ENCODE measurements at regions not wholly inside any gene's neighbourhood (a gene's known extent, or its start where the extent isn't known, plus 50 kb on each side); places are given as distances from the start of the nearest gene placed in this dataset.

- no peak for TF ChIP-seq RAD51 (IDR thresholded peaks at IDR 0.05)
- no peak for TF ChIP-seq PAX5 (IDR thresholded peaks at IDR 0.05; ENCODE audit: borderline replicate concordance, low read depth, low read length)
- no peak for TF ChIP-seq SMC3 (IDR thresholded peaks at IDR 0.05; ENCODE audit: borderline replicate concordance, low read length)
Measured at GRCh38 chr14:87060405-87060804, 932.6 kb downstream of the GALC start (continued).

DNA sequence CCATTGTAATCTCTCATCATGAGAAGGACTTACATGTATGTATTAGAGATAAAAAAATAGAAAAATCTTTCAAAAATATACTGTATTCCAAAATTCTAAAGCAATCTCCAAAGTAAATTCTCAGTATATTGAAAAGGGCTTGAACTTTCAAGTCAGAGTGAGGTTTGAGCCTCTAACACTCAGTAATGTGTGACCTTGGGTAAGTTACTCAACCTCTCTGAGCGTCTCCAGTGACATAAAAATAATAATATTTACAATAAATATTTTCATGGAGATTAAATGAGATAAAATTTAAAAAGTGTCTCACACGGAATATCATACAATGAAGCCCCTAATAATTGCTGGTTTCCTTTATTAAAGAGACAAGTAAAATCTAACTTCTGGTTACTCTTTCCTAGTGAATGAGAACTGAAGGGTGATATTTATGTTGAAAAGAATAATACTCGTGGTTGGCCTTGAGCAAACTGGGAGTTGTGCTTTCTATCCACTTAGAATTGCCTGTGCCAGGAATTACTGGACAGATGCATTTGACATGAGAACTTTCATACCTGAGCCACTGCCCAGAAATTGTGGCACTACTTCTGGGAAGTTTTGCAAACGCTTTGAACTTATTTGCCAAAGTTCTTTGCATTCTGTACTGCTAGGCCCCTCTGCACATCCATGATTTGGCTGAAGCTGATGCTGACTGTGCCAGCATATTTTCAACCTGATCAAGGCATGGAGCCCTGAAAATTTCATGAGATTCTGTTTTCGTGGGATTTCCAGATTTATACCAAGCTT, 933.7 kb downstream of the GALC start:
- CTCF ChIA-PET, result no interaction called here
- no TSS peak for BruUV-seq (replicated peaks)
- Histone ChIP-seq H3K27ac (ENCODE audit: control insufficient read depth, insufficient read depth) (no peak overlapping the region), H3K4me3 (no peak overlapping the region), H3K4me1 (ENCODE audit: control insufficient read depth, insufficient read depth, low read length) (no peaks in the 10 kb centered on the region), H3K36me3 (ENCODE audit: control insufficient read depth in 2 of 2, insufficient read depth in 2 of 2, low read length in 1 of 2) (no peaks in the 10 kb centered on the region), H3K79me2 (ENCODE audit: control insufficient read depth, insufficient read depth, low read length) (no peaks in the 10 kb centered on the region), H4K20me1 (ENCODE audit: control insufficient read depth, insufficient read depth) (no peaks in the 10 kb centered on the region), H3K27me3 (replicated peaks in 1 of 2; ENCODE audit: control insufficient read depth in 2 of 2, insufficient read depth in 2 of 2, low read length in 1 of 2) (no peaks in the 10 kb centered on the region), H3K4me2 (ENCODE audit: control insufficient read depth, insufficient read depth) (no peak overlapping the region), H2AFZ (ENCODE audit: control insufficient read depth, low read depth, low read length) (no peak overlapping the region), H3K9me3 (replicated peaks; ENCODE audit: control insufficient read depth, insufficient read depth, low read length) (no peaks in the 10 kb centered on the region), H3K9ac (ENCODE audit: control insufficient read depth, insufficient read depth, low read length) (no peak overlapping the region)
- DNase-seq (ENCODE audit: low read depth, low spot score) (no peak), FAIRE-seq (no peak), ATAC-seq (no peak)
- SMC1A ChIA-PET (ENCODE audit: uncharacterized antibody, unreplicated experiment), result no interaction called here
- POLR2A ChIA-PET, result no interaction called here
- intact Hi-C loops (cut with micrococcal nuclease; ENCODE audit: unreplicated experiment) (no loop called here), in situ Hi-C loops (cut with MboI) (no loop called here)
- WGBS (ENCODE audit: insufficient coverage, insufficient replicate concordance, low lambda C conversion rate, missing lambda C conversion rate), result 0% methylated on average over 5 of the region's 5 CpGs
- TF ChIP-seq, protein P1, sequence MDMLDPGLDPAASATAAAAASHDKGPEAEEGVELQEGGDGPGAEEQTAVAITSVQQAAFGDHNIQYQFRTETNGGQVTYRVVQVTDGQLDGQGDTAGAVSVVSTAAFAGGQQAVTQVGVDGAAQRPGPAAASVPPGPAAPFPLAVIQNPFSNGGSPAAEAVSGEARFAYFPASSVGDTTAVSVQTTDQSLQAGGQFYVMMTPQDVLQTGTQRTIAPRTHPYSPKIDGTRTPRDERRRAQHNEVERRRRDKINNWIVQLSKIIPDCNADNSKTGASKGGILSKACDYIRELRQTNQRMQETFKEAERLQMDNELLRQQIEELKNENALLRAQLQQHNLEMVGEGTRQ (IDR thresholded peaks at IDR 0.05; ENCODE audit: borderline replicate concordance, low read depth, low read length), result no peak
- TF ChIP-seq CHD4 (IDR thresholded peaks at IDR 0.05), result no peak
- RAD21 ChIA-PET (ENCODE audit: unreplicated experiment), result no interaction called here

GRCh38 chr14:87055007-87055406, 938.0 kb downstream of the GALC start:
- SMC1A ChIA-PET (ENCODE audit: uncharacterized antibody, unreplicated experiment), result interaction anchor here (0.9 kb wide), 1 partner anchor 13 kb away, joined by 3 read pairs; no protein-coding TSS in a partner anchor
- Histone ChIP-seq H3K4me2 (ENCODE audit: control insufficient read depth, insufficient read depth) (no peak overlapping the region), H2AFZ (ENCODE audit: control insufficient read depth, low read depth, low read length) (no peak overlapping the region), H4K20me1 (ENCODE audit: control insufficient read depth, insufficient read depth) (no peaks in the 10 kb centered on the region), H3K79me2 (ENCODE audit: control insufficient read depth, insufficient read depth, low read length) (no peaks in the 10 kb centered on the region), H3K36me3 (ENCODE audit: control insufficient read depth in 2 of 2, insufficient read depth in 2 of 2, low read length in 1 of 2) (no peaks in the 10 kb centered on the region), H3K4me3 (no peak overlapping the region), H3K27me3 (replicated peaks in 1 of 2; ENCODE audit: control insufficient read depth in 2 of 2, insufficient read depth in 2 of 2, low read length in 1 of 2) (no peaks in the 10 kb centered on the region), H3K27ac (ENCODE audit: control insufficient read depth, insufficient read depth) (no peak overlapping the region), H3K9me3 (replicated peaks; ENCODE audit: control insufficient read depth, insufficient read depth, low read length) (no peaks in the 10 kb centered on the region), H3K9ac (ENCODE audit: control insufficient read depth, insufficient read depth, low read length) (no peak overlapping the region), H3K4me1 (ENCODE audit: control insufficient read depth, insufficient read depth, low read length) (no peaks in the 10 kb centered on the region)
- DNase-seq (ENCODE audit: low read depth, low spot score), result no peak
- no peak for ATAC-seq
- intact Hi-C loops (cut with micrococcal nuclease; ENCODE audit: unreplicated experiment), result no loop called here
- RAD21 ChIA-PET (ENCODE audit: unreplicated experiment), result no interaction called here
- POLR2A ChIA-PET, result no interaction called here
- BruUV-seq (replicated peaks), result no TSS peak
- FAIRE-seq, result no peak
- 0% methylated on average over 2 of the region's 2 CpGs for WGBS (ENCODE audit: insufficient coverage, insufficient replicate concordance, low lambda C conversion rate, missing lambda C conversion rate)
- CTCF ChIA-PET, result no interaction called here
- in situ Hi-C loops (cut with MboI), result no loop called here
- TF ChIP-seq E4F1 (IDR thresholded peaks at IDR 0.05; ENCODE audit: borderline replicate concordance, partially characterized antibody) (no peak), EZH2 (IDR thresholded peaks at IDR 0.05; ENCODE audit: borderline replicate concordance, control insufficient read depth, low read depth, low read length) (no peak), MEF2B (IDR thresholded peaks at IDR 0.05; ENCODE audit: partially characterized antibody, poor library complexity, severe bottlenecking) (no peak), ZBED1 (IDR thresholded peaks at IDR 0.05; ENCODE audit: borderline replicate concordance) (no peak), FOXM1 (IDR thresholded peaks at IDR 0.05; ENCODE audit: low read depth, low read length) (no peak)
- TF ChIP-seq, protein P2, sequence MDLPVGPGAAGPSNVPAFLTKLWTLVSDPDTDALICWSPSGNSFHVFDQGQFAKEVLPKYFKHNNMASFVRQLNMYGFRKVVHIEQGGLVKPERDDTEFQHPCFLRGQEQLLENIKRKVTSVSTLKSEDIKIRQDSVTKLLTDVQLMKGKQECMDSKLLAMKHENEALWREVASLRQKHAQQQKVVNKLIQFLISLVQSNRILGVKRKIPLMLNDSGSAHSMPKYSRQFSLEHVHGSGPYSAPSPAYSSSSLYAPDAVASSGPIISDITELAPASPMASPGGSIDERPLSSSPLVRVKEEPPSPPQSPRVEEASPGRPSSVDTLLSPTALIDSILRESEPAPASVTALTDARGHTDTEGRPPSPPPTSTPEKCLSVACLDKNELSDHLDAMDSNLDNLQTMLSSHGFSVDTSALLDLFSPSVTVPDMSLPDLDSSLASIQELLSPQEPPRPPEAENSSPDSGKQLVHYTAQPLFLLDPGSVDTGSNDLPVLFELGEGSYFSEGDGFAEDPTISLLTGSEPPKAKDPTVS (IDR thresholded peaks at IDR 0.05; ENCODE audit: low read depth, low read length), result no peak
